GM19328 (cell line): ENCODE measurements at regions not wholly inside any gene's neighbourhood (a gene's known extent, or its start where the extent isn't known, plus 50 kb on each side); places are given as distances from the start of the nearest gene placed in this dataset.

ENCODE experiments used
- ATAC-seq: cut with Tn5 transposase; IDR thresholded peaks from one replicate; pipeline ENCODE4 v1.9.1; 2021; ENCODE audit warnings: mild to moderate bottlenecking, moderate library complexity; ENCODE audit not compliant: unreplicated experiment

- no peak for ATAC-seq
Measured at GRCh38 chr4:178881937-178882336, 1439.7 kb upstream of the AGA start.

- no peak for ATAC-seq
Measured at GRCh38 chr4:178894126-178894525, 1451.9 kb upstream of the AGA start.

GRCh38 chr4:178899084-178899483 lies 1456.8 kb upstream of the AGA start:
- no peak for ATAC-seq

- ATAC-seq, result no peak
Measured at GRCh38 chr4:178917756-178918155, 1475.5 kb upstream of the AGA start.

- ATAC-seq, result no peak
Measured at GRCh38 chr4:178937130-178937529, 1494.9 kb upstream of the AGA start.

GRCh38 chr4:178941975-178942374 lies 1499.7 kb upstream of the AGA start:
- no peak for ATAC-seq

GRCh38 chr4:178953447-178954120 lies 1511.3 kb upstream of the AGA start:
- no peak for ATAC-seq

- no peak for ATAC-seq
Measured at GRCh38 chr4:178955614-178956013, 1513.4 kb upstream of the AGA start.

GRCh38 chr4:178958725-178959440 lies 1516.6 kb upstream of the AGA start:
- ATAC-seq, result no peak

- ATAC-seq, result no peak
Measured at GRCh38 chr4:178963446-178964045, 1521.3 kb upstream of the AGA start.

- ATAC-seq, result no peak
Measured at GRCh38 chr4:178966644-178967043, 1524.4 kb upstream of the AGA start.

GRCh38 chr4:178970433-178971140 lies 1528.3 kb upstream of the AGA start:
- ATAC-seq, result no peak

GRCh38 chr4:178976861-178977260 lies 1534.6 kb upstream of the AGA start:
- no peak for ATAC-seq

- ATAC-seq, result no peak
Measured at GRCh38 chr4:178993306-178993705, 1551.1 kb upstream of the AGA start.

- no peak for ATAC-seq
Measured at GRCh38 chr4:179001918-179002317, 1559.7 kb upstream of the AGA start.

- no peak for ATAC-seq
Measured at GRCh38 chr4:179007755-179008154, 1565.5 kb upstream of the AGA start.

- ATAC-seq, result no peak
Measured at GRCh38 chr4:179017581-179017980, 1575.3 kb upstream of the AGA start.

- no peak for ATAC-seq
Measured at GRCh38 chr4:179027569-179027968, 1585.3 kb upstream of the AGA start.

- no peak for ATAC-seq
Measured at GRCh38 chr4:179028321-179028720, 1586.1 kb upstream of the AGA start.

- no peak for ATAC-seq
Measured at GRCh38 chr4:179029683-179030082, 1587.4 kb upstream of the AGA start.

- no peak for ATAC-seq
Measured at GRCh38 chr4:179040259-179040658, 1598.0 kb upstream of the AGA start.
